Mesothelial cell of epicardium (in vitro differentiated cells): ENCODE measurements at regions not wholly inside any gene's neighbourhood (a gene's known extent, or its start where the extent isn't known, plus 50 kb on each side); places are given as distances from the start of the nearest gene placed in this dataset.
A peak's percentile ranks its signal among the peaks of the same experiment; 100 is the strongest.

Source experiments
- DNase-seq, 2 experiments: peaks; one replicate each; pipeline ENCODE4 v3.0.0; 2021; ENCODE audit warnings: low spot score in 2 of 2; ENCODE audit not compliant: unreplicated experiment in 2 of 2
- H3K27ac Mint-ChIP-seq: 2 replicates; pipeline ENCODE4 v1.8.0; 2021; ENCODE audit warnings: mixed read lengths
- H3K27me3 Mint-ChIP-seq: 2 replicates; pipeline ENCODE4 v1.8.0; 2021; ENCODE audit warnings: low read depth, mixed read lengths
- H3K36me3 Mint-ChIP-seq: 2 replicates; pipeline ENCODE4 v1.8.0; 2021; ENCODE audit warnings: mixed read lengths
- H3K4me1 Mint-ChIP-seq: 2 replicates; pipeline ENCODE4 v1.8.0; 2021; ENCODE audit warnings: mixed read lengths
- H3K4me3 Mint-ChIP-seq: 2 replicates; pipeline ENCODE4 v1.8.0; 2021; ENCODE audit warnings: mild to moderate bottlenecking, moderate library complexity, mixed read lengths
- H3K9me3 Mint-ChIP-seq: 2 replicates; pipeline ENCODE4 v1.8.0; 2021; ENCODE audit warnings: mixed read lengths
- TF ChIP-seq, protein P1 (sequence below): fragments of 200-600 bp; sonication (generic); IDR thresholded peaks from one replicate; pipeline ENCODE4 v1.5.0; 2021; ENCODE audit warnings: antibody characterized with exemption; ENCODE audit not compliant: unreplicated experiment

DNA sequence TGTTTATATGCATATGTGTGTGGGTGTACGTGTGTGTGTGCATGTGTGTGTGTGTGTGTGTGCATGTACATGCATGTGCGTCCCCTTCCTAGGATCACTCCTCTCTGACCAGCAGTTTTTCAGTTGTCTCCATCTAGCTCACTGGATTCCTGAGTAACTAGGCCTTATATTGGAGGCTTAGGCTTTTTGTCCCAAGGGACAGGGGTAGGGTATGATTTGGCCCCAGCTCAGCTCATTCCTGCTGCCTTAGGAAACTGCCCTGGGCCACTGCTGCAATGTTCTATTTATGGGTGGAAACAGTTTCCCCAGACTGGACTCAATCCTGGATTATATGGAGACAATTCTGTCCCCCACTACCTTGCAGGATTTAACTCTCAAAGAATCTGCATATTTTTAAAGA lies 68.8 kb upstream of the SDK1 start:
- Mint-ChIP-seq H3K4me1 (no peaks in the 10 kb centered on the region), H3K4me3 (no peak overlapping the region), H3K27me3 (no peaks in the 10 kb centered on the region), H3K9me3 (peaks cover 22% of the 10 kb centered on the region), H3K27ac (no peak overlapping the region), H3K36me3 (no peaks in the 10 kb centered on the region)
- TF ChIP-seq, protein P1, sequence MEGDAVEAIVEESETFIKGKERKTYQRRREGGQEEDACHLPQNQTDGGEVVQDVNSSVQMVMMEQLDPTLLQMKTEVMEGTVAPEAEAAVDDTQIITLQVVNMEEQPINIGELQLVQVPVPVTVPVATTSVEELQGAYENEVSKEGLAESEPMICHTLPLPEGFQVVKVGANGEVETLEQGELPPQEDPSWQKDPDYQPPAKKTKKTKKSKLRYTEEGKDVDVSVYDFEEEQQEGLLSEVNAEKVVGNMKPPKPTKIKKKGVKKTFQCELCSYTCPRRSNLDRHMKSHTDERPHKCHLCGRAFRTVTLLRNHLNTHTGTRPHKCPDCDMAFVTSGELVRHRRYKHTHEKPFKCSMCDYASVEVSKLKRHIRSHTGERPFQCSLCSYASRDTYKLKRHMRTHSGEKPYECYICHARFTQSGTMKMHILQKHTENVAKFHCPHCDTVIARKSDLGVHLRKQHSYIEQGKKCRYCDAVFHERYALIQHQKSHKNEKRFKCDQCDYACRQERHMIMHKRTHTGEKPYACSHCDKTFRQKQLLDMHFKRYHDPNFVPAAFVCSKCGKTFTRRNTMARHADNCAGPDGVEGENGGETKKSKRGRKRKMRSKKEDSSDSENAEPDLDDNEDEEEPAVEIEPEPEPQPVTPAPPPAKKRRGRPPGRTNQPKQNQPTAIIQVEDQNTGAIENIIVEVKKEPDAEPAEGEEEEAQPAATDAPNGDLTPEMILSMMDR: no peak
- DNase-seq: peak in 1 of 2 experiments; percentile 11

- Mint-ChIP-seq H3K9me3 (peaks cover 22% of the 10 kb centered on the region), H3K27me3 (no peaks in the 10 kb centered on the region), H3K4me1 (no peaks in the 10 kb centered on the region), H3K36me3 (no peaks in the 10 kb centered on the region), H3K27ac (no peak overlapping the region), H3K4me3 (no peak overlapping the region)
- DNase-seq: no peak
- TF ChIP-seq, protein P1: no peak
These were observed 67.8 kb upstream of the SDK1 start for GRCh38 chr7:3233301-3233700.

DNA sequence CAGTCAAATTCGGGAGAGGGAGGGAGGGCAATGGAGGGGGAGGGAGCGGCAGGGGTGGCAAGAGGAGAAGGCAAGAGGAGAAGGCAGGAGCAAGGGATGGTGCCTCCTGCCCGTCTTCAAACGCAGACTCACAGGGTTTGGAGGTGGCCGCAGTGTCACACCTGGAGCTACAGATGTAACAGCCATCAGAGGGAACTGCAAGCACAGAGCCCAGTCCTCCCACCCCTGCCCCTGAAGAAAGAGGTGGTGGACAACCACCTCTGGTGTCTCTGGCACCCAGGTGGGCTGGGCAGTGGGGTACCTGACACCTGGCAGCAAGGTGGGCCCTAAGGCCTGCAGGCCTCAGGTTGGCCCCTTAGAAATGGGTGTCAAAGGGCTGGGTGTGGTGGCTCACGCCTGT lies 67.0 kb upstream of the SDK1 start:
- no peaks in the 10 kb centered on the region for H3K36me3 Mint-ChIP-seq
- H3K9me3 Mint-ChIP-seq: peaks cover 22% of the 10 kb centered on the region
- peak in 1 of 2 experiments; percentile 28 for DNase-seq
- TF ChIP-seq, protein P1: no peak
- H3K27me3 Mint-ChIP-seq: no peaks in the 10 kb centered on the region
- no peak overlapping the region for H3K27ac Mint-ChIP-seq
- H3K4me1 Mint-ChIP-seq: no peaks in the 10 kb centered on the region
- no peak overlapping the region for H3K4me3 Mint-ChIP-seq

GRCh38 chr7:3234851-3235250 lies 66.2 kb upstream of the SDK1 start:
- Mint-ChIP-seq H3K27me3 (no peaks in the 10 kb centered on the region), H3K9me3 (peaks cover 18% of the 10 kb centered on the region), H3K4me3 (no peak overlapping the region), H3K27ac (no peak overlapping the region), H3K4me1 (no peaks in the 10 kb centered on the region), H3K36me3 (no peaks in the 10 kb centered on the region)
- TF ChIP-seq, protein P1: no peak
- peak in 1 of 2 experiments; percentile 16 for DNase-seq

- Mint-ChIP-seq H3K27ac (no peak overlapping the region), H3K27me3 (no peaks in the 10 kb centered on the region), H3K36me3 (no peaks in the 10 kb centered on the region), H3K4me3 (no peak overlapping the region), H3K4me1 (no peaks in the 10 kb centered on the region), H3K9me3 (peaks cover 18% of the 10 kb centered on the region)
- DNase-seq: no peak
- TF ChIP-seq, protein P1: no peak
These were observed 65.7 kb upstream of the SDK1 start for GRCh38 chr7:3235322-3235721.

DNA sequence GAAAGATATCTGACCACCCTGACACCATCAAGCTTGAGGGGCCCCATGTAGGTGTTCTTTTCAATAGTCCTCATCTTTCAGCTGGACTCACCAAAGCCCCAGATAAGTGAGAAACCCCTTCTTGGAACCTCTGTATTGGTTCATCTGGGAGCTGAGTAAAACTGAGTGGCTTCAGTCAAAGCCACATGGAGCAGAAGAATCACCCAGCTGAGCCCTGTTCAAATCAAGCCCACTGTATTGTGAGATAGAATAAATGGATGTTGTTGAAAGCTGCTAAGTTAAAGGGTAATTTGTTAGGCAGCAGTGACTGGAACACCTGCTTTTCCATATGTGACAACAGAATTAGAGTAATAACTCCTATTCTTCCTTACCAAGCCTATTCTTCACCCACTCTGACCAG lies 64.8 kb upstream of the SDK1 start:
- TF ChIP-seq, protein P1: no peak
- Mint-ChIP-seq H3K4me3 (no peak overlapping the region), H3K4me1 (no peaks in the 10 kb centered on the region), H3K9me3 (peaks cover 21% of the 10 kb centered on the region), H3K27me3 (no peaks in the 10 kb centered on the region), H3K27ac (no peak overlapping the region), H3K36me3 (no peaks in the 10 kb centered on the region)
- DNase-seq: no peak
